ENCODE measurements at regions not wholly inside any gene's neighbourhood (a gene's known extent, or its start where the extent isn't known, plus 50 kb on each side); places are given as distances from the start of the nearest gene placed in this dataset.

- Histone ChIP-seq H3K4me1 (ENCODE audit: insufficient read depth, low read length) (peaks cover 41% of the 10 kb centered on the region), H3K36me3 (ENCODE audit: low read depth, low read length) (no peaks in the 10 kb centered on the region), H2AFZ (ENCODE audit: low read length) (peak overlapping the region; percentile 34; the same call in 1 of the 2 replicates), H4K20me1 (ENCODE audit: low read length) (no peaks in the 10 kb centered on the region), H3K27me3 (ENCODE audit: low read length) (no peaks in the 10 kb centered on the region), H3K27ac (ENCODE audit: low read length) (peak overlapping the region; percentile 65), H3F3A (ENCODE audit: low read length, unreplicated experiment) (no peaks in the 10 kb centered on the region), H3K9me2 (replicated peaks; ENCODE audit: low read length) (no peaks in the 10 kb centered on the region), H3K9me3 (ENCODE audit: low read length) (no peaks in the 10 kb centered on the region), H3K79me2 (ENCODE audit: low read length) (no peaks in the 10 kb centered on the region), H3K4me2 (ENCODE audit: low read length) (peak overlapping the region; percentile 69), H3K9ac (ENCODE audit: low read length) (no peak overlapping the region), H3K4me3 (ENCODE audit: low read length) (peak overlapping the region; percentile 37; the same call in 1 of the 2 replicates)
- intact Hi-C loops (cut with micrococcal nuclease), result loop anchor here (1.0 to 5.0 kb wide), 2 partner anchors 137 to 232 kb away; no protein-coding TSS in a partner anchor
- no TSS peak for BruUV-seq (replicated peaks)
- DNase-seq (peak; percentile 87), ATAC-seq (peak; percentile 76)
- TF ChIP-seq EZH2 (IDR thresholded peaks at IDR 0.05; ENCODE audit: low read length, unreplicated experiment) (no peak), EZH2phosphoT487 (IDR thresholded peaks at IDR 0.05; ENCODE audit: borderline replicate concordance, low read length) (no peak), CTCF (conservative IDR thresholded peaks at IDR 0.05; ENCODE audit: low read depth, low read length) (no peak)
- ChIA-PET POLR2A (ENCODE audit: unreplicated experiment) (no interaction called here), CTCF (no interaction called here)
Observed at GRCh38 chr12:42728770-42729534, 139.4 kb upstream of the PRICKLE1 start.

GRCh38 chr12:42728287-42728686 is 138.7 kb upstream of the PRICKLE1 start:
- Histone ChIP-seq H3K4me3 (ENCODE audit: low read length) (no peak overlapping the region), H3K9ac (ENCODE audit: low read length) (no peak overlapping the region), H3K9me3 (ENCODE audit: low read length) (no peaks in the 10 kb centered on the region), H2AFZ (ENCODE audit: low read length) (no peak overlapping the region), H4K20me1 (ENCODE audit: low read length) (no peaks in the 10 kb centered on the region), H3K4me2 (ENCODE audit: low read length) (peak overlapping the region; percentile 69), H3K27me3 (ENCODE audit: low read length) (no peaks in the 10 kb centered on the region), H3K27ac (ENCODE audit: low read length) (peak overlapping the region; percentile 33), H3K9me2 (replicated peaks; ENCODE audit: low read length) (no peaks in the 10 kb centered on the region), H3K36me3 (ENCODE audit: low read depth, low read length) (no peaks in the 10 kb centered on the region), H3K79me2 (ENCODE audit: low read length) (no peaks in the 10 kb centered on the region), H3F3A (ENCODE audit: low read length, unreplicated experiment) (no peaks in the 10 kb centered on the region), H3K4me1 (ENCODE audit: insufficient read depth, low read length) (peaks cover 41% of the 10 kb centered on the region)
- no peak for TF ChIP-seq EZH2phosphoT487 (IDR thresholded peaks at IDR 0.05; ENCODE audit: borderline replicate concordance, low read length)
- no peak for TF ChIP-seq EZH2 (IDR thresholded peaks at IDR 0.05; ENCODE audit: low read length, unreplicated experiment)
- no peak for TF ChIP-seq CTCF (conservative IDR thresholded peaks at IDR 0.05; ENCODE audit: low read depth, low read length)
- no peak for DNase-seq
- intact Hi-C loops (cut with micrococcal nuclease), result loop anchor here (5.0 kb wide), 1 partner anchor 136 kb away; no protein-coding TSS in a partner anchor
- ChIA-PET POLR2A (ENCODE audit: unreplicated experiment) (no interaction called here), CTCF (no interaction called here)
- no TSS peak for BruUV-seq (replicated peaks)
- ATAC-seq, result no peak

- no peaks in the 10 kb centered on the region for H3F3A ChIP-seq (ENCODE audit: low read length, unreplicated experiment)
- ATAC-seq, result peak; percentile 66
- intact Hi-C loops (cut with micrococcal nuclease), result loop anchor here (5.0 kb wide), 1 partner anchor 134 kb away; no protein-coding TSS in a partner anchor
- peak overlapping the region; percentile 20; the same call in 1 of the 2 replicates for H3K4me2 ChIP-seq (ENCODE audit: low read length)
- no peaks in the 10 kb centered on the region for H3K9me3 ChIP-seq (ENCODE audit: low read length)
- ChIA-PET CTCF (no interaction called here), POLR2A (ENCODE audit: unreplicated experiment) (no interaction called here)
- H3K36me3 ChIP-seq (ENCODE audit: low read depth, low read length), result no peaks in the 10 kb centered on the region
- BruUV-seq (replicated peaks), result no TSS peak
- H3K4me3 ChIP-seq (ENCODE audit: low read length), result no peak overlapping the region
- peaks cover 41% of the 10 kb centered on the region for H3K4me1 ChIP-seq (ENCODE audit: insufficient read depth, low read length)
- H2AFZ ChIP-seq (ENCODE audit: low read length), result no peak overlapping the region
- no peak overlapping the region for H3K9ac ChIP-seq (ENCODE audit: low read length)
- H3K27me3 ChIP-seq (ENCODE audit: low read length), result no peaks in the 10 kb centered on the region
- H4K20me1 ChIP-seq (ENCODE audit: low read length), result no peaks in the 10 kb centered on the region
- no peaks in the 10 kb centered on the region for H3K9me2 ChIP-seq (replicated peaks; ENCODE audit: low read length)
- H3K27ac ChIP-seq (ENCODE audit: low read length), result no peak overlapping the region
- peak; percentile 80 for DNase-seq
- TF ChIP-seq EZH2 (IDR thresholded peaks at IDR 0.05; ENCODE audit: low read length, unreplicated experiment) (no peak), CTCF (conservative IDR thresholded peaks at IDR 0.05; ENCODE audit: low read depth, low read length) (no peak), EZH2phosphoT487 (IDR thresholded peaks at IDR 0.05; ENCODE audit: borderline replicate concordance, low read length) (no peak)
- H3K79me2 ChIP-seq (ENCODE audit: low read length), result no peaks in the 10 kb centered on the region
Observed at GRCh38 chr12:42725809-42726208, 136.3 kb upstream of the PRICKLE1 start.

Measured in PC-3 (cell line).